H9 (cell line): ENCODE measurements at regions not wholly inside any gene's neighbourhood (a gene's known extent, or its start where the extent isn't known, plus 50 kb on each side); places are given as distances from the start of the nearest gene placed in this dataset.

Experiments used
- DNase-seq: peaks from one replicate; pipeline ENCODE4 v3.0.0-alpha.2; 2017
- H2AFZ ChIP-seq: one replicate; pipeline ENCODE4 v1.6.1; 2013; ENCODE audit warnings: mild to moderate bottlenecking, low read length, control low read depth, moderate library complexity
- H2AK5ac ChIP-seq: 2 replicates; pipeline ENCODE4 v1.6.1; 2013; ENCODE audit warnings: low read length, control low read depth, mixed read lengths; ENCODE audit not compliant: insufficient read length
- H2BK120ac ChIP-seq: one replicate; pipeline ENCODE4 v1.6.1; 2013; ENCODE audit warnings: low read depth, mild to moderate bottlenecking, low read length, control low read depth, inconsistent platforms; ENCODE audit not compliant: poor library complexity, severe bottlenecking
- H2BK12ac ChIP-seq: 2 replicates; pipeline ENCODE4 v1.6.1; 2013; ENCODE audit warnings: low read length, control low read depth, mixed read lengths, low read depth; ENCODE audit not compliant: insufficient read length
- H2BK15ac ChIP-seq: 2 replicates; pipeline ENCODE4 v1.6.1; 2013; ENCODE audit warnings: low read depth, low read length, control low read depth
- H2BK20ac ChIP-seq: one replicate; pipeline ENCODE4 v1.6.1; 2013; ENCODE audit warnings: low read depth, mild to moderate bottlenecking, low read length, control low read depth, inconsistent platforms; ENCODE audit not compliant: poor library complexity, severe bottlenecking
- H2BK5ac ChIP-seq: 2 replicates; pipeline ENCODE4 v1.6.1; 2013; ENCODE audit warnings: low read length, control low read depth, mixed read lengths; ENCODE audit not compliant: insufficient read length
- H3K14ac ChIP-seq: 2 replicates; pipeline ENCODE4 v1.6.1; 2013; ENCODE audit warnings: low read length, control low read depth; ENCODE audit not compliant: insufficient read depth
- H3K18ac ChIP-seq: 2 replicates; pipeline ENCODE4 v1.6.1; 2013; ENCODE audit warnings: low read depth, mild to moderate bottlenecking, mixed read lengths, low read length, control low read depth; ENCODE audit not compliant: insufficient read length
- H3K23ac ChIP-seq: 2 replicates; pipeline ENCODE4 v1.6.1; 2013; ENCODE audit warnings: low read length, control low read depth, mixed read lengths, low read depth; ENCODE audit not compliant: insufficient read length
- H3K23me2 ChIP-seq: 2 replicates; pipeline ENCODE4 v1.6.1; 2013; ENCODE audit warnings: low read depth, mild to moderate bottlenecking, mixed read lengths, low read length, control low read depth; ENCODE audit not compliant: insufficient read length, poor library complexity, severe bottlenecking
- H3K27ac ChIP-seq: 2 replicates; pipeline ENCODE4 v1.5.1; 2013; ENCODE audit warnings: low read length, control low read depth, mixed read lengths, low read depth; ENCODE audit not compliant: insufficient read length
- H3K27me3 ChIP-seq: 2 replicates; pipeline ENCODE4 v1.6.1; 2013; ENCODE audit warnings: low read length, control low read depth, inconsistent platforms; ENCODE audit not compliant: insufficient read depth
- H3K4ac ChIP-seq: 2 replicates; pipeline ENCODE4 v1.6.1; 2013; ENCODE audit warnings: low read depth, mild to moderate bottlenecking, control low read depth, inconsistent platforms, low read length, moderate library complexity
- H3K4me1 ChIP-seq: 2 replicates; pipeline ENCODE4 v1.6.1; 2013; ENCODE audit warnings: low read length, control low read depth, inconsistent platforms; ENCODE audit not compliant: insufficient read depth
- H3K4me2 ChIP-seq: 2 replicates; pipeline ENCODE4 v1.6.1; 2013; ENCODE audit warnings: low read length, control low read depth, mixed read lengths; ENCODE audit not compliant: insufficient read length, insufficient read depth
- H3K56ac ChIP-seq: 2 replicates; pipeline ENCODE4 v1.6.1; 2013; ENCODE audit warnings: low read depth, mild to moderate bottlenecking, mixed read lengths, low read length, control low read depth; ENCODE audit not compliant: insufficient read length
- H3K79me1 ChIP-seq: 2 replicates; pipeline ENCODE4 v1.6.1; 2013; ENCODE audit warnings: low read depth, mild to moderate bottlenecking, moderate library complexity, low read length, control low read depth, inconsistent platforms; ENCODE audit not compliant: insufficient read depth, poor library complexity, severe bottlenecking
- H3K79me2 ChIP-seq: 2 replicates; pipeline ENCODE4 v1.6.1; 2013; ENCODE audit warnings: low read length, control low read depth, inconsistent platforms; ENCODE audit not compliant: insufficient read depth
- H3K9ac ChIP-seq: 2 replicates; pipeline ENCODE4 v1.6.1; 2013; ENCODE audit warnings: low read length, control low read depth, mixed read lengths; ENCODE audit not compliant: insufficient read length; ENCODE audit errors: extremely low read depth
- H3K9me3 ChIP-seq: one replicate; pipeline ENCODE4 v1.6.1; 2013; ENCODE audit warnings: low read depth, low read length, inconsistent platforms; ENCODE audit not compliant: control insufficient read depth
- H3T11ph ChIP-seq: one replicate; pipeline ENCODE4 v1.6.1; 2013; ENCODE audit warnings: mild to moderate bottlenecking, low read length, control low read depth, inconsistent platforms
- H4K20me1 ChIP-seq: one replicate; pipeline ENCODE4 v1.6.1; 2013; ENCODE audit not compliant: control insufficient read depth, insufficient read length, insufficient read depth
- H4K5ac ChIP-seq: 2 replicates; pipeline ENCODE4 v1.6.1; 2013; ENCODE audit warnings: low read depth, mild to moderate bottlenecking, mixed read lengths, low read length, control low read depth; ENCODE audit not compliant: insufficient read length
- H4K8ac ChIP-seq: replicated peaks from 2 replicates; pipeline ENCODE4 v1.6.1; 2013; ENCODE audit warnings: low read length, control low read depth, mixed read lengths, low read depth; ENCODE audit not compliant: insufficient read length
- H4K91ac ChIP-seq: 2 replicates; pipeline ENCODE4 v1.6.1; 2013; ENCODE audit warnings: low read depth, mild to moderate bottlenecking, moderate library complexity, mixed read lengths, low read length, control low read depth; ENCODE audit not compliant: insufficient read length
- H3K27ac Mint-ChIP-seq, 3 experiments: 2 replicates in 2 of 3; 3 replicates in 1 of 3; pipeline ENCODE4 v1.8.0; 2020 to 2021; ENCODE audit warnings: mixed read lengths in 3 of 3, mild to moderate bottlenecking in 1 of 3, moderate library complexity in 1 of 3
- H3K27me3 Mint-ChIP-seq: 2 replicates; pipeline ENCODE4 v1.8.0; 2021; ENCODE audit warnings: low read depth, mild to moderate bottlenecking, moderate library complexity, mixed read lengths
- H3K36me3 Mint-ChIP-seq, 3 experiments: 2 replicates in 2 of 3; 3 replicates in 1 of 3; pipeline ENCODE4 v1.8.0; 2020 to 2021; ENCODE audit warnings: low read depth in 3 of 3, mixed read lengths in 3 of 3; ENCODE audit not compliant: insufficient read depth in 1 of 3
- H3K4me1 Mint-ChIP-seq, 2 experiments: 2 replicates each; pipeline ENCODE4 v1.8.0; 2020; ENCODE audit warnings: mixed read lengths in 2 of 2
- H3K4me3 Mint-ChIP-seq, 2 experiments: 2 replicates in 1 of 2; 3 replicates in 1 of 2; pipeline ENCODE4 v1.8.0; 2020 to 2021; ENCODE audit warnings: mild to moderate bottlenecking in 2 of 2, mixed read lengths in 2 of 2, moderate library complexity in 1 of 2
- H3K9me3 Mint-ChIP-seq, 2 experiments: 2 replicates in 1 of 2; 3 replicates in 1 of 2; pipeline ENCODE4 v1.8.0; 2020; ENCODE audit warnings: mild to moderate bottlenecking in 2 of 2, mixed read lengths in 2 of 2, moderate library complexity in 1 of 2
- WGBS: extraction: QIAGEN DNeasy Blood & Tissue Kit; methylation state at CpG from one replicate; pipeline ENCODE4 v1.1.7; 2013; ENCODE audit warnings: missing lambda C conversion rate, low lambda C conversion rate, mixed read lengths; ENCODE audit not compliant: insufficient read length; ENCODE audit errors: extremely low coverage; 5-methylcytosine and 5-hydroxymethylcytosine counted together
- TF ChIP-seq, protein P1 (sequence below): fragments of 200-600 bp; sonication (generic); conservative IDR thresholded peaks from 3 replicates; pipeline ENCODE4 v1.8.0; 2021; ENCODE audit warnings: antibody characterized with exemption, mild to moderate bottlenecking

DNA sequence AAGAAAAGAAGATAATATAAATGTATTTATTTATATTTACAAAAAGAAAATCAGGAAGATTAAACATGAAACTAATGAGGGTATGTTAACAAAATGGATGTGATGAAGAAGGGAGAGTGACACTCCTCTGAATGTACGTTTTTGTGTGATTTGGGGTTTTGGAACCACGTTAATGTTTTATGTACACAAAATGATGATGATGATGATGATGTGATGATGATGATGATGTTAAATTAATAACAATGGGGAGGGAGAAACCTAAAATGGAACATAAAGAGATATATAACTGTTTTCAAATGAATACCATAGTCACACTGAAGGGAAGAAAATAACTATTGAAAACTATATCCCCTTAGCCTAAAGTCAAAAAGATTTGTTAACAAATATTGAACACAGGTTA is 143.1 kb downstream of the RCN1 start:
- H3K27me3 ChIP-seq = no peaks in the 10 kb centered on the region

More for the DNA sequence above, 143.1 kb downstream of the RCN1 start:
- Histone ChIP-seq H3K9me3 (no peaks in the 10 kb centered on the region), H3K79me1 (no peaks in the 10 kb centered on the region), H3T11ph (no peak overlapping the region), H2BK15ac (no peak overlapping the region), H4K8ac (no peak overlapping the region), H3K27ac (no peak overlapping the region), H3K18ac (no peak overlapping the region), H2BK12ac (no peak overlapping the region), H3K23me2 (no peaks in the 10 kb centered on the region), H2BK120ac (no peak overlapping the region), H3K4me1 (no peaks in the 10 kb centered on the region), H3K23ac (no peak overlapping the region), H4K20me1 (no peaks in the 10 kb centered on the region), H3K9ac (no peak overlapping the region), H4K5ac (no peak overlapping the region), H2BK5ac (no peak overlapping the region), H2AFZ (no peak overlapping the region), H3K4me2 (no peak overlapping the region), H3K56ac (no peak overlapping the region), H3K4ac (no peak overlapping the region), H3K79me2 (no peaks in the 10 kb centered on the region), H3K14ac (no peak overlapping the region), H4K91ac (no peak overlapping the region), H2BK20ac (no peak overlapping the region), H2AK5ac (no peak overlapping the region)
- Mint-ChIP-seq H3K4me3 (no peak overlapping the region), H3K4me1 (peaks cover 2 to 5% of the 10 kb centered on the region in 2 experiments; a peak in 2 of 4 replicates), H3K27ac (no peak overlapping the region), H3K36me3 (no peaks in the 10 kb centered on the region), H3K9me3 (no peaks in the 10 kb centered on the region; a peak in 1 of 5 replicates), H3K27me3 (no peaks in the 10 kb centered on the region; the same call in 1 of the 2 replicates)
- no peak for DNase-seq
- TF ChIP-seq, protein P1, sequence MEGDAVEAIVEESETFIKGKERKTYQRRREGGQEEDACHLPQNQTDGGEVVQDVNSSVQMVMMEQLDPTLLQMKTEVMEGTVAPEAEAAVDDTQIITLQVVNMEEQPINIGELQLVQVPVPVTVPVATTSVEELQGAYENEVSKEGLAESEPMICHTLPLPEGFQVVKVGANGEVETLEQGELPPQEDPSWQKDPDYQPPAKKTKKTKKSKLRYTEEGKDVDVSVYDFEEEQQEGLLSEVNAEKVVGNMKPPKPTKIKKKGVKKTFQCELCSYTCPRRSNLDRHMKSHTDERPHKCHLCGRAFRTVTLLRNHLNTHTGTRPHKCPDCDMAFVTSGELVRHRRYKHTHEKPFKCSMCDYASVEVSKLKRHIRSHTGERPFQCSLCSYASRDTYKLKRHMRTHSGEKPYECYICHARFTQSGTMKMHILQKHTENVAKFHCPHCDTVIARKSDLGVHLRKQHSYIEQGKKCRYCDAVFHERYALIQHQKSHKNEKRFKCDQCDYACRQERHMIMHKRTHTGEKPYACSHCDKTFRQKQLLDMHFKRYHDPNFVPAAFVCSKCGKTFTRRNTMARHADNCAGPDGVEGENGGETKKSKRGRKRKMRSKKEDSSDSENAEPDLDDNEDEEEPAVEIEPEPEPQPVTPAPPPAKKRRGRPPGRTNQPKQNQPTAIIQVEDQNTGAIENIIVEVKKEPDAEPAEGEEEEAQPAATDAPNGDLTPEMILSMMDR = no peak
- WGBS = no CpG with 5 or more reads among the region's 2 CpGs
